GM21528 (cell line): ENCODE measurements at regions not wholly inside any gene's neighbourhood (a gene's known extent, or its start where the extent isn't known, plus 50 kb on each side); places are given as distances from the start of the nearest gene placed in this dataset.

Source experiments
- ATAC-seq: cut with Tn5 transposase; IDR thresholded peaks from one replicate; pipeline ENCODE4 v1.9.1; 2021; ENCODE audit warnings: mild to moderate bottlenecking, moderate library complexity; ENCODE audit not compliant: unreplicated experiment, low FRiP score

DNA sequence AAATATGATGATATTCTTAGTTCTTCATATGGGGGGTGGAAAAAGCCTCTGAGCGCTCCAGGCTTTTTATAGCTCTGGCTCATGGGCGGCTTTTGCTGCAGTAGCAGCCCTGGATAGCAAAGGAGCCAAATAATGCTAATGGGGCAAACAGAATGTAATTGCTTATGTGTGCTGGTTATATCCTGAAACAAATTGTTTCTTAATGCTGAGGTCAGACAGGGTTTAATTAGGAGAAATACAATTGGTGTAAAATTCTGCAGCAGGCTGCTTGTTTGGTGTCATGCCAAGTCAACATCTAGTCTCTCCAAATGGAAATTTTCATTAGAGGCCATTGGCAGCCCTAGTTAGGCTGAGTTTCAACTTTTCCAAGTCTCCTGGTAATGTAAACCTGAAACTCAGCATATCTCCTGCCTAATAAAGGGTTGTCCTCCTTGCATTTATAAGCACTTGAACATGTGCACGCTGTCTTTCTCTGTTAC lies 530.1 kb upstream of the NOX3 start:
- ATAC-seq, result no peak

DNA sequence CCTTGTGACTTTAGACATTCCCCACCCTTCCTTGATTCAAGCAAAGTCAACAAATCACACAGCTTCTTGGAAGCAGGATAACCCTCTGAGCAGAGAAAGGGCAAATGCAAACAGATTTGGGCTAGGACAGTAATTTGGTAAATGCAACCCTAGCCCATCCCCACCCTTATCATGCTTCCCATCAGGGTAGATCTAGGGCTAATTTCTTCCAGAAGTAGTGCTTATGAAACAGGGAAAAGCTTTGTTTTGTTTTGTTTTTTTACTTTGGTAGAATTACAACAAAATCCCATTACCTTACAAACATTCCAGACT lies 525.1 kb upstream of the NOX3 start:
- ATAC-seq, result no peak

DNA sequence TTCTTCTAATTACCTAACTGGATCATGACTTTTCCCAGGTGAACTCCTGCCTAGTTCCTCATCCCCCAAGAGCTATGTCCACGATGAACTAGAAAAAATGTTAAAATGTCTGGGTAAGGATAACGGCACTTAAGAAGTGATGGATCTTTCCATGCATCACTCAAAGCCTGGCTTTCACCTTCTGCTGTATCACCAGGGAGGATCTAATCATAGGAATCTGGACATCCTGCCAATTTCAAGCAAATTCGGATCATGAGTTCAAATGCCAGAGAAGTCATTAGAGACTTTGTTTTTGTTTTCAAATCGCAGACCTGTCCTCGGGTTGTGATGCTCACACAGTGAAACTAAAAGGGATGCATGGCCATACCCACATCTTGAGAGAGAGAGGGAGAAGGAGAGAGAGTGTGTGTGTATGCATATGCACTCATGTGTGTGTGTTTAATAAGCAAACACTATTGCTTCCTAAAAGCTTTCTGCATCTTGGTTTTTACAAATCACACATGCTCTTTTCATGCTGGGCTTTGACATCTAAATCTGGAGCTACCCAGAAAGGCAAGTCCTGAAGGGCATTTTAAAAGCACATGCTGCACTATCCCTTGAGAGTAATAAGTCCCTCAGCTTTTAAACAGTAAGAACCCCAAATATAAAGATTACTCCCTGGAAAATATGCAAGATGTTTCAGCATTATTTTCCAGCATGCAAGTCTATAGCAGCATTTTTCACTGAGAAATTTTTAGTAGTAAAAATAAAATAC lies 524.6 kb upstream of the NOX3 start:
- ATAC-seq, result no peak

DNA sequence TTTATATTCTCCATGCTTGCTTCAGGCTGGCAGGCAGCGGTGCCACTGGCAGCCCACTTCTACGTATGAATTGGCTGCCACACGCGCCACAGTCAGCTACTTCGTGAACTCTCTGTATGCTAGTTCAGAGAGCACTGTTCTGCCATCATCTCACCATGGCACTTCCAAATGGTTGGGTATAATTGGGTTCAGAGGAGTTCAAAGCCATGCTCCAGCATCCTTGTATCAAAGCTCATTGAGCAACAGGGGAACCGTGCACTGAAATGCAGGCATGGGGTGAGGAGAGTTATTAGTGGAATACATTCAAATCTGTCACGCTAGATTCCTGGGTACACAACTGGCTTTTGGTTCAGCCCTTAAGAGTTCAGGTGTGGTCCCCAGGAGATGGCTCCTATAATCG lies 519.9 kb upstream of the NOX3 start:
- ATAC-seq, result no peak

DNA sequence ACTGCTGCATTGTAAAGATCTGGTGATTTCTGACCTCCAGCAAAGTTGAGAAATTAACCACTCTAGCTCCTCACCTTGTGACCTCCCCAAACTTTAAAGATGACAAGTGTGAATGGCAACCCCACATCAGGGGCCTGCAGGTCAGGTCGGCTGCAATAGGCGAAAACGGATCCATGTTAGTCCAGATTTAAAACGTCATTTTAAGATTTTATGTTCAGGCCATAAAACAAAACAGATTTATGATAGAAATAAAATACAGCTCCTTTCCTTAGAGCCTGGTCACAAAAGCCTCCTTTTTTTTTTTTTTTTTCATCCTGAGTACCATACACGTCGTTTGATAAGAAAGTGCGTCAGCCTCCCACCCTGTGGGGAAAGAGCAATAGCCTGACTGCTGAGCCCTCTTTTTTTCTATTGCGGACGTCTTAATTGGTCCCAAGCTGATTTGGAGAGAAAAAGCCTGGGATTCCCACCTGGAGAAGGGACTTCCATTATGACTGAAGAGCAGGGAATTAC lies 519.2 kb upstream of the NOX3 start:
- no peak for ATAC-seq

DNA sequence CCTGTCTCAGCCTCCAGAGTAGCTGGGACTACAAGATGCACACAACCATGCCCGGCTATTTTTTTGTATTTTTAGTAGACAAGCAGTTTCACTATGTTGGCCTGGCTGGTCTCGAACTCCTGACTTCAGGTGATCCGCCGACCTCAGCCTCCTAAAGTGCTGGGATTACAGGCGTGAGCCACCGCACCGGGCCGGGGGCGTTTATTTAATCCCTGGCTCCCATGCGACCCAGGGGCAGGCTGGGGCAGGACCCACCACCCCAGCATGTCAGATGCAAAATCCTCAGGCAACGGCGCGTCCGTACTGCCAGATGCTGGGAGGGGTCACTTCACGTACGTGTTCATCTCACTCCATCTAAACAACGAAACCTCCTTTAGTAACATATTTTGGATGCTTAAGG lies 518.7 kb upstream of the NOX3 start:
- no peak for ATAC-seq

DNA sequence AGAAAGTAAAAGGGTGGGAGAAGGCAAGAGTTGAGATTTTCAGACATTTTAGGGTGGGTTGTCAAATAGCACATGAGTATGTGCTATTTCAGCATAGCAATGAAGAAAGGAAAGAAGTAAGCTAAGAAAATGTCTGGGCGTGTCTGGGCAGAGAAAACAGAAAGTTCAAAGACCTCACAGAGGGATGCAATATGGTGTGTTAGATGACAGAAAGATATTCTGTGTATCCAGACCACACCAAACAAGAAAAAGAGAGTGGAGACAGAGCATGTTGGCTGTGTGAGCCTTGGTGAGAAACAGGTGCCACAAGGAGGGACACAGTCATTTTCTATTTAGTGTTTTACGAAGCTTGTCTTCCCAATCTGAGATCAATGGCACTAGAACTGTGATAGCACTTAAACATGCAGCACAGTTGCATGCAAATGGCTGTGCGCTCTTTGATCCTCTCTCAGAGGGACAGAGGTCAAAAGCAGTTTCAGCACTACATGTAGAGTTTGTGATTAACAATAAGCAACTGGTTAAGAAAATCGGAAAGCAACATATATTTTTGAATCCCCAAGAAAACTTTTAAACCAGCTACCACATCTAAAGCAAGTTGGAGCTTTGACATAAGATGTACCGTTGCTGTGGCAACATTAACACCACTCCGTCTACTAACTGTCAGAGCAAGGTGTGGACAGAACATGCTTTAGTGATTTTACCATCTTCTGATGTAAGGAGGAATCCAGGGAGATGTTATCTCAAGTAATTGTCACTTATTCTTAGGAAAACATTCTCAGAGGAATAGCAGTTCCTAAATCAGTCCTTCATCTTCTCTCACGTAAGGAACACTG lies 515.5 kb upstream of the NOX3 start:
- no peak for ATAC-seq

DNA sequence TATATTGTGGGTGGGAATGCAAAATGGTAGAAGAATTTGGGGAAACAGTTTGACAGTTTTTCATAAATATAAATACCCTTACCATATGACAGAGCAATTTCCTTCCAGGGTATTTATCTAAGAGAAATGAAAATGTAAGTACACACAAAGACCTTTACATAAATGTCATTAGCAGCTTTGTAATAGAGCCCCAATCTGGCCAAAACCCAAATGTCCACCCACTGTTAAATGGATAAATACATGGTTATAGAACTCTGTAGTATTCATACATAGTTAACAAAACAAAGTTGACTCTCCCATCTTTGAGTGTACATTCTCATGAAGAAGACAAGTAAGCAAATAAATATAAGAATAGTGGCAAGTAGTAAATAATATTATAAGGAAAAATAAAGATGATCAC lies 514.8 kb upstream of the NOX3 start:
- no peak for ATAC-seq

DNA sequence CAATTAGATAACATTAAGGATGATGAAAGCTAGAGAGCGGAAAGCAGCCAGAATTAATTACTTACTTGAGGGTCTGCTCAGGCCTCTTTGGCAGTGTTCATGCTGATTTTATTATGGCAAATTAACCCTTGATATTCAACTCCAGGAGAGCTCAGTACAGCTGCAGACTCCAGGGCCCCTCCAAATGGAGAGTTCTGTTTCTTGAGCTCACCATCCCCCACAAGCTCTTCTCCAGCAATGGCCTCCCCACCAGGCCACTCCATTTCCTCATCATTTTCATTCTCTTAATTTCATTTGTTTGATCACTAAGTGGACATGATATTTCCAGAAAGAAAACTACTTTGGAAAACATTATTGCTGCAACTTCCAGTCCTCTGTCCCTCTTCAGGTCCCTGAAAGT lies 513.3 kb upstream of the NOX3 start:
- no peak for ATAC-seq

DNA sequence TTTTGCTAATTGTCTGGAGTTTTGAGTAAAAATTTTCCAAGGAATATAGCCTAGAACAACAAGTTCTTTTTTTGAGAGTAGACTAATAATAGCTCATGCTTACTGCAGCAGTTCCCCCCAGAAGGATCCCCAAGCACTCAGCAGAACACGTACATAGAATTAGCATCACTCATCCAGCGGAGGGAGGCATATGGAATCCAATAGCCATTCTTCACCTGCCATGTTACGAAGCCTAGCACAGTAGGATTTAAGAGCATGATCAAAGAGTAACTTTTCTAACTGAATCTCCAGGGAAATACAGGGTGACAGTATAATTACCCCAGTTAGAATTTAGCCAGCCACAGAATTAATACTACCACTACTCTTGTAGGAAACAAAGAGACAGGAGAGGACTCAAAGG lies 511.7 kb upstream of the NOX3 start:
- no peak for ATAC-seq

DNA sequence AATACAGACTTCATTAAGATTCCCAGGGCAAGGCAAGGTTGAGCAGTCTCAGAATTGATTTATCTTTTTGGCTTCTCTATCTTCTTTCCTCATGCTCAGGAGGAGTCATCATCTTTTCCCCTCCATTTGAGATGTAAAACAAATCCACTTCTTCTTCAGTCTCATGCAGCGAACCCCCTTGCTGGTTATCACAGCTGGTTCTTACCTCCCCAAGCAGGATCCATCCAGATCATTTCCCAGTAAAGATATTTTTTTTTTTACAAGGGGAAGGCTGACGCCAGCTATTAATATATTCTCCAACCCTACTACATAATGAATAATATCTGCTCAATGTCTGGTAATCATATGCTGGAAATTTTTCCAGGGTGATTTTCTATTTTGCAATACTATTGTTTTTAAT lies 508.9 kb upstream of the NOX3 start:
- no peak for ATAC-seq

DNA sequence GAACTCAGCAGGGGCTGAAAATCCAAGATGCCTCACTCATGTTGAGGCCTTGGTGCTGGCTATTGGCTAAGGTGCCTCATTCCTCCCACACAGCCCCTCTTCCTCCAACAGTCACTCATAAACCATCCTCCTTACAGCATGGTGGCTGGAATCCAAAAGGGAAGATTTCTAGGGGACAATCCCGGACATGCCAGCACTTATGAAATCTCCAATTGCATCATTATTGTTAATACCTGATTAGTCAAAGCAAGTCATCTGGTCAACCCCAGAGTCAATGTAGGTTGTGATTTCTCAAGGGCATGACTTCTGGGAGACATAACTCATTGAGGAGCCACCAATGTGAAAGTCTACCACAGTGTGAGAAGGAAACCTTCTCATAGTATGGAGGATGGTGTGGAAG lies 506.6 kb upstream of the NOX3 start:
- ATAC-seq, result no peak

DNA sequence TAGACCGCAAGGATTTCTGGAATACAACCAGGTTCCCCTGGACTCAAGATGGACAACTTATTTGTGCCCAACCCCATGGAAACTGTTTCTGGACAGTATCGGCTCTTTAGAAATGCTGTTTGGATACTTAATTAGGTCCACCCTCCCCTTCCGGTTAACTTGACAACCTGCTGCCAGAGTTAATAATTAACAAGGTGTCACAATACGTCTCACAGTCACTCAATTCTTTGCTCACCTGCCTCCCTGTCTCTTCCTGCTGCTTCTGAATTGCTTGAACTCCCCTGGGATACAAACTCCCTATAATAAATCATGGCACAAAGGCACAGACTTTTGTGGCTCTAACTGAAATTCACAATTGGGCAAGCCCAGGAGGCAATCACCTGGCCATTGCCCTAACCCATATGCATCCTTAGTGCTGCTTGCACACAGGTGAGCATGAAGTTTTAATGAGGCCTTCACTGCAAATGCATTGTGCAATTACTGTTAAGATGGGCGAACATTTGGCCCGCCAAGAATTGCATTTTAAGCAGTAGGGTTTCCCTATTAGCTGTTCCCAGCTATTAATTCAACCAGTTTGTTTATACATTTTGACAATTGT lies 504.4 kb upstream of the NOX3 start:
- ATAC-seq, result no peak

DNA sequence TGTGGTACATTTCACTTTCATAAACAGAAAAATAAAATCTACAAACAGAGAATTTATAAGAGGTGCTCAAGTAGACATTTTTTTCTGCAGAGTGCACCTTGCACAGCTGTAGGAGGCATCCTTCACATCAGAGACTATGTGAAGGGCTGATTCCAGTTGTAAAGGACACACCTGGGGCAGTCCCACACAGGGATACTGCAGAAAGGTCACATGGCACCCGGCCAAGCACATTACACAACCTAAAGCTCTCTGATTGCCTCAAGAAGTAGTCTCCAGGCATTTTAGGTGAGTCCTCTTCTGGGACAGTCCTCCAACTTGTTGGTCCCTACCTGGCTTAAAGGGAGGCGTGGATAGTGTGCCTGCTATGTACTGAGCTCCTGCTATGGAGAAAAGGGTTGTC lies 502.9 kb upstream of the NOX3 start:
- ATAC-seq, result no peak

DNA sequence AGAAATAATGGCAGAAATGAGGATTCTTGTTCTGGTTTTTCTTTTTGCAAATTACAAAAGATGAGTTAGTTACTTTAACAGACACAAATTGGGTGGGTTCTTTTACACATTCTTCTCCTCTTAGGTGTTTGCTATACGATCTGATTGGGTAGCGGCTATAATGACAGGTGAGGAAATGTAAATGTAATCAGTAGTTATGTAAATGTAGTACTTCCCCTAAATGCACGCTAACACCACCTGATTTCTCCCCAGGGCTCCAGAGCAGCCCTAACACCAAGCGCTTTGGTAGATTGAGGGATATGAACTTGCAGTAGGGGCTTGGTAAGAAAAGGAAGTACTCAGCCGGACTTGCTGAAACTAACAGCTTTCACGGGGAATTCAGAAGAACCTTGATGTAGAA lies 499.4 kb upstream of the NOX3 start:
- ATAC-seq, result no peak

DNA sequence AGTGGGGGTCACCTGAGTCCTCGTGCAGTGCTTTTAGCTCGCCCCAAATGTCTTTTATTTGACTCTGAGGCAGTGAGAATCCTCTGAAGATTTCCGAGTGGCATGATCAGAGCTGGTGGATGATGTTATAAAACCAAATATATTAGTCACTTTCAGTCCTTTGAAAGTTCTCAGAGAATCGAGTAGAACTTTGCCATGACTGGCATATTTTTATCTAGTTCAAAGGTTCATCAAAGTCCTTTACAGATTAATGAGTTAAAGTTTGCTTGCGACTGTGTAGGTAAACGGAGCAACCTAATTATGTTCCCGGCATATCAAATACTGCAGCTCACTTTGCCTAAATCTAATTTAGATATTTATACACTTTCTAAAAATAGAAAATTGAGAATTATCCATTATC lies 498.5 kb upstream of the NOX3 start:
- ATAC-seq, result no peak

DNA sequence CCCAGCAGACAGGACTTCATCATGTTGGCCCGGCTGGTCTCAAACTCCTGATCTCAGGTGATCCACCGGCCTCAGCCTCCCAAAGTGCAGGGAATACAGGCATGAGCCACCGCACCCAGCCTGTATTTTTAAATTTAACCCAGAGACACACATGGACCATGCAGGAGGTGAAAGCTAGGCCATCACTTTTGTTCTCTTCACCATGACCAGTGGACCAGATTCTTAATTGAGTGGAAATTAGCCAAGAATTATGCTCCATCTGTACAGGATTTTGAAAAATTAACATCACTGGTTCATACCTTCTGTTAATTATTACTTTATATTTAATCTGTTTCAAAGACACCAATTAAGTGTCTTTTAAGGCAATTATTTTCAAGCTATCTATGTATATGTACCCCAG lies 493.6 kb upstream of the NOX3 start:
- no peak for ATAC-seq

DNA sequence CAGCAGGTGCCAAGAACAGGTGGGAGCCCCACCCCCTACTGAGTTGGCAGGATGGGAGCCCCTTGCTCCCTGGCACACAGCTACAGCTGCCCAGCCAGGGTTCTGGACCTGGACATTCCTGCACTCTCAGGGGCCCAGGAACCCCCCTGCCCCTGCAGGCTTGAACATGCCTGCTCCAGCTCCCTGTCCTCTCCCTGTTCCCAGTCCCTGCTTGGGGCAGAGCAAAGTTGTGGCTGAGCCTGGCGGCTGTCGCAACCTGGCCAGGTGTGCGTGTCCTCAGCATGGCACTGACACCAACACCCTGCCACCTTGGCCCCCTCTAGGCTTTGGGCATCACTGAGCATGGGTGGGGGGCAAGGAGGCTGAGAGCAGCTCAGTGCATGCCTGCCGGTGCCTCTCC lies 491.2 kb upstream of the NOX3 start:
- no peak for ATAC-seq

DNA sequence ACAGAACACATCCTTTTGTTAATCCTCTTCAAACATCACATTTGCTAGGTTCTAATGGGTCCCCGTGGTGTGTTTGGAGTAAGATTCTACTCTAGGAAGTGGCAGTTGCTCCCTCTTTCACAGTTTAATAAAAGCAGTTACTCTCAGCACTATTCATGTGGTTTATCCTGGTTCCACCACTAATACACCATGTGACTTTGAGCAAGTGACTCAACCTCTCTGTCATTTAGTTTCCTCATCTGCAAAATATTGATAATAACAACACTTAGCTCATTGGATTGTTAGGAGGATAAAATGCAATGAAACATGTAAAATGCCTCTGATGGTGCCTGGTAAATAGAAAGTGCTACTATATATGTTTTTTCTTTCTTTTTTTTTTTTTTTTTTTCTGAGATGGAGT lies 488.0 kb upstream of the NOX3 start:
- ATAC-seq, result no peak

DNA sequence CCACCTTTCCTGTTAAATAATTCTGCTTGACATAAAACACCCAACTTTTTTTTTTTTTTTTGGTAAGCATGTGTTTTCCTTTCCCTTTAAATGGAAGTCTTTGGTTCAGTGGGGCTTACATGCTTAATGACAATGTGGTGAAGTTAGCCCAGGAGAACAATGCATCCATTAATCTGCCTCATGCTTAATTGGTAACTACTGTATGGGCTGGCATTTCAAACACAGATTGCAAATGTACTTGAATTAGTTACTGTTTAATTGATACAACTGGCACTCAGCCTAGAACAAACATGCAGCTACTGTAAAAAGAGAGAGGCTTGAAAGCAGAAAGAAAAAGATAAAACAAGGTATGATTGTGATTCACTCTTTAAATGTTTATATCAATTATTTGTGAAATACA lies 483.6 kb upstream of the NOX3 start:
- ATAC-seq, result no peak

DNA sequence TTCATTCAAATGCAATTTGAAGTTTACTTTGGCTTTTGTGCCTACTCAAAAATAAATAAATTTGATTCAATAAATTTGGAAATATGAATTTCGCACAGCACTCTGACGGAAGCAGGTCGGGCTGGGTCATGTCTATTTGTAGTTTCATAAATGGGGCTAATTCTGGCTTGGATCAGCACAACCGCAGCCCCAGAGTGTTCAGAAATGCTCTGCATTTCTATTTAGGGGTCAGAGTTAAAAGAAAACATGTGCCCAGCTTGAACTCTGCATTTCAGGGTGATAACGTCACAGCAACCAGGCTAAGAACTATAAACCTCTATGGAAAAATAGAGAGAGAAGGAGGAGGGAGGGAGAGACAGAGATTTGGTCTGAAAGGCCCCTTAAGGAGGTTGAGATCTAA lies 480.9 kb upstream of the NOX3 start:
- no peak for ATAC-seq

DNA sequence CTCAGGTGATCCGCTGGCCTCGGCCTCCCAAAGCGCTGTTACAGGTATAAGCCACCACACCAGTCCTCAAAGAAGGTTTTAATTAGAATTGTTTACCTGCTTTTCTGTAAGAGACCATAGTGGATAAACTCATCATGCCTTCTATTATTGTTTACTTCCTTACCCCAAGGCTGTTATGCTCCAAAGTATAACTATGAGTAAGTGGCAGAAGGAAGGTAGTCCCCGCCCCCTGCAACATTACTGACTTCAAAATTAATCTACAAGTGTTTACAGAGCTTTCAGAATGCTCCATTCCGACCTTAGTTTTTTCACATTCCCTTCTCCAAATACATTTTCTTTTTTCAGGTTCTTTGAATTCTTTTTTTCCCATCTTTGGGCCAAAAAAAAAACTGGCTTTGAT lies 480.5 kb upstream of the NOX3 start:
- no peak for ATAC-seq
